ENCODE measurements at regions not wholly inside any gene's neighbourhood (a gene's known extent, or its start where the extent isn't known, plus 50 kb on each side); places are given as distances from the start of the nearest gene placed in this dataset.

DNA sequence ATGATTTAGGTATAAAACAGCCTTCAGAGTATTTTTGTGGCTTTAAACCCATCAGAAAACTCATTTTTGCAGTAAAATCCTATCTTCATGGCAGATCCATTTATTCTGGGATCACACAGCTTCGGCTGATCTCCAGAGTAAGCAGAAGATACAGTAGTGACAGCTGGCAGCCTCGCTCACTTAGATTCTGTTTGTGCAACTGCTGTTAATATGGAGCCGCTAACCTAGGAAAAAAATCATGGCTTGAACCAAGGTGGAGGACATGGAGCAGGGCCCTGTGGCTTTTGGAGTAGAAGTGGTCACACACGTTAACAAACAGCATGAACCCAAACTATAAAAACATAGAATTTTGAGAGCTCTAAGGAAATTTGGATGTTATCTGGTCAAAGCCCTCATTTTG, 137.2 kb upstream of the ARHGAP5 start:
- Histone ChIP-seq H3K4me3 (no peak overlapping the region), H3K4me1 (peaks cover 9% of the 10 kb centered on the region), H3K27me3 (ENCODE audit: insufficient read depth in 3 of 3, low read length in 2 of 3) (no peaks in the 10 kb centered on the region), H3K9me3 (no peaks in the 10 kb centered on the region), H3K36me3 (ENCODE audit: insufficient read depth in 1 of 2, low read depth in 1 of 2) (no peaks in the 10 kb centered on the region), H3K27ac (no peak overlapping the region)
- 69 to 82% (median 74%) methylated on average over 4 of the region's 4 CpGs for WGBS, 3 donors
- intact Hi-C loops (cut with DNase I), result loop anchor here in 1 of 2 donors (10.0 kb wide), 2 partner anchors 135 to 315 kb away; partner anchors contain the start of gene ARHGAP5
- DNase-seq, result no peak
- no peak for ATAC-seq
- TF ChIP-seq, protein P1, sequence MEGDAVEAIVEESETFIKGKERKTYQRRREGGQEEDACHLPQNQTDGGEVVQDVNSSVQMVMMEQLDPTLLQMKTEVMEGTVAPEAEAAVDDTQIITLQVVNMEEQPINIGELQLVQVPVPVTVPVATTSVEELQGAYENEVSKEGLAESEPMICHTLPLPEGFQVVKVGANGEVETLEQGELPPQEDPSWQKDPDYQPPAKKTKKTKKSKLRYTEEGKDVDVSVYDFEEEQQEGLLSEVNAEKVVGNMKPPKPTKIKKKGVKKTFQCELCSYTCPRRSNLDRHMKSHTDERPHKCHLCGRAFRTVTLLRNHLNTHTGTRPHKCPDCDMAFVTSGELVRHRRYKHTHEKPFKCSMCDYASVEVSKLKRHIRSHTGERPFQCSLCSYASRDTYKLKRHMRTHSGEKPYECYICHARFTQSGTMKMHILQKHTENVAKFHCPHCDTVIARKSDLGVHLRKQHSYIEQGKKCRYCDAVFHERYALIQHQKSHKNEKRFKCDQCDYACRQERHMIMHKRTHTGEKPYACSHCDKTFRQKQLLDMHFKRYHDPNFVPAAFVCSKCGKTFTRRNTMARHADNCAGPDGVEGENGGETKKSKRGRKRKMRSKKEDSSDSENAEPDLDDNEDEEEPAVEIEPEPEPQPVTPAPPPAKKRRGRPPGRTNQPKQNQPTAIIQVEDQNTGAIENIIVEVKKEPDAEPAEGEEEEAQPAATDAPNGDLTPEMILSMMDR (IDR thresholded peaks at IDR 0.05), result no peak

DNA sequence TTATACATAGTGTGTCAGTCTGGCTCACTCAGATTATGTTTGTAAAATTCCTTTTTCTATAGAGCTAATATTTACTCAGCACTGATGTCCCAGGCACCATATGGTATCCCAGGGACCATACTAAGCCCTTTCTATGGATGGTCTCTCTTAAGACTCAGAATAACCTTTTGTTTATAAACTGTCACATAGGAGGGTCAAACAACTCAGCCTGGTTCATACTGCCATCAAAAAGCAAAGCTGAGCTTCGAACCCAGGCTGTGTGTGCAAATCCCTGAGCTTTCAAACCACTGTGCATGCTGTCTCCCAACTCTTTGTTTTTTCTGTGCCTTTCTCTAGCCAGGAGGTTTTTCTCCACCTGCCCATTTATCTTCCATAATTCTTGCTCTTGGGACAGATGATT, 135.6 kb upstream of the ARHGAP5 start:
- H3K4me3 ChIP-seq, result no peak overlapping the region
- DNase-seq (no peak), ATAC-seq (no peak)
- H3K4me1 ChIP-seq, result peaks cover 7% of the 10 kb centered on the region
- 84 to 96% (median 88%) methylated on average over 1 of the region's 1 CpG for WGBS, 3 donors
- H3K27me3 ChIP-seq (ENCODE audit: insufficient read depth in 3 of 3, low read length in 2 of 3), result no peaks in the 10 kb centered on the region
- TF ChIP-seq, protein P1 (IDR thresholded peaks at IDR 0.05), result no peak
- intact Hi-C loops (cut with DNase I), result no loop called here
- no peaks in the 10 kb centered on the region for H3K36me3 ChIP-seq (ENCODE audit: insufficient read depth in 1 of 2, low read depth in 1 of 2)
- no peaks in the 10 kb centered on the region for H3K9me3 ChIP-seq
- H3K27ac ChIP-seq, result no peak overlapping the region

DNA sequence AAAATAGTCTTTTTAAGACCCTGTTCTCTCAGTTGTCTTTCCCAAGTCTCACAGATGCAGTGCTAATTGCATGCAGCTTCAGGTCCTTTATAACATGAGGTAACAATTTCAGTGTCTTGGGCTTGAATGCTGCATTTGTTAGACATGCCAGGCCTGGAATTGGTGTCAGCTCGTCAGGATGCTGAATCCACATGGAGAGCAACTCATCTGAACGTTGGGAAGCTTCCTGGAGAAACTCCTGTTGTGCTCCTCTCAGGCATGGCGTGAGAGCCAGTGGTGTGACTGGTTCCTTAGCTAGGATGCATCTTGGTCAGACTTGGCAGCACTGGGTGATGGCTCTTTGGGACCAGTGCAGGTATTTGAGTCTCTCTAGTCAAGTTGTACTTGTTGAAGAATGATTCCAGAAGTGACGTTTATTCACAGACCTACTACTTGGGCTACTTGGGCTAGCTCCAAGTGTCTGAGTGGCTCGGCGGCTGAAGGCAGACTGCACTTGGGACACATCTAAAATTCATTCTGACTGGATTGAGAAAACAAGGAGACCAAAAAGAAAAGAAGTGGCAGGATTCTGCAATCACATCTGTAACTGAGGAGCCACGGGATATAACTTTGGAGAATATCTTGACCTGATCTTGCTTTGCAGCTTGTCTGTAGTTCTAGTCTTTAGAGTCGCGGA, 134.8 kb upstream of the ARHGAP5 start:
- ATAC-seq (no peak), DNase-seq (no peak)
- Histone ChIP-seq H3K4me3 (no peak overlapping the region), H3K36me3 (ENCODE audit: insufficient read depth in 1 of 2, low read depth in 1 of 2) (no peaks in the 10 kb centered on the region), H3K27me3 (ENCODE audit: insufficient read depth in 3 of 3, low read length in 2 of 3) (no peaks in the 10 kb centered on the region), H3K27ac (no peak overlapping the region), H3K4me1 (peaks cover 7% of the 10 kb centered on the region), H3K9me3 (no peaks in the 10 kb centered on the region)
- 70 to 78% (median 70%) methylated on average over 9 of the region's 9 CpGs for WGBS, 3 donors
- TF ChIP-seq, protein P1 (IDR thresholded peaks at IDR 0.05), result no peak
- intact Hi-C loops (cut with DNase I), result no loop called here

DNA sequence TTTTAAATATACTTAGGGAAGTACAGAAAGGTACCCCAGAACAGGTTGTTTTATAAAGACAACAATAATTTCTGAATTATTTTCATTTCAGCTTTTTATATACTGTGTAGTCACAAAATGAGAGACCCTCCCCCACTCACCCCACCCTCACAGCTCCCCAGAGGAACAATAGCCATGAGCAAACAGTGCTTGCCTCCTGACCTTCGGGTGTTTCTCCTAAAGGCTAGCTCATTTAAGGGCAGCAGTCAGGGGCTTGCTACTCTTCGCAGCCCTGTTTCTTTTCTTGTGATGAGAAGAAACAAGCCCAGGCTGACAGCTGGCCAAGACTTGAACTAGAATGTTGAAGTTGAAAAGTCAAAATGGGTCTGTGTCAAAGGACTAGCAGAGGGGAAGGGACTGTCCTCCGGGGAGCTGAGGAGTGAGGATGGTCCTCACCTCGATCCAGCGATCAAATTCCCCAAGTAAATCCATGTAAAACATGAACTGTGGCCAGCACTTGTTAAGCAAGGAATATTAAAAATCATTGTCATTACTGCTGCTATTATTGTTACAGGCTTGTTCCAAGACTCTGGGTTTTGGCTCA, 133.8 kb upstream of the ARHGAP5 start:
- ATAC-seq, result no peak

More for the DNA sequence above, 133.8 kb upstream of the ARHGAP5 start:
- H3K27ac ChIP-seq, result no peak overlapping the region
- 74 to 82% (median 79%) methylated on average over 5 of the region's 5 CpGs for WGBS, 3 donors
- TF ChIP-seq, protein P1 (IDR thresholded peaks at IDR 0.05), result no peak
- DNase-seq, result no peak
- H3K27me3 ChIP-seq (ENCODE audit: insufficient read depth in 3 of 3, low read length in 2 of 3), result no peaks in the 10 kb centered on the region
- H3K9me3 ChIP-seq, result no peaks in the 10 kb centered on the region
- intact Hi-C loops (cut with DNase I), result no loop called here
- peaks cover 3% of the 10 kb centered on the region for H3K4me1 ChIP-seq
- no peak overlapping the region for H3K4me3 ChIP-seq
- H3K36me3 ChIP-seq (ENCODE audit: insufficient read depth in 1 of 2, low read depth in 1 of 2), result no peaks in the 10 kb centered on the region
